B cell (primary cell): ENCODE measurements at regions not wholly inside any gene's neighbourhood (a gene's known extent, or its start where the extent isn't known, plus 50 kb on each side); places are given as distances from the start of the nearest gene placed in this dataset.

Source experiments
- ATAC-seq: fragments of 200-7000 bp; cut with Tn5 transposase; one replicate; pipeline ENCODE4 v1.10.0; 2021; ENCODE audit warnings: low read depth, mild to moderate bottlenecking, moderate number of reproducible peaks, moderate library complexity
- CTCF ChIA-PET: fragments of 350-600 bp; sonication (Branson Sonifier 250); formaldehyde crosslinking; loops from one replicate; lab custom pipeline; 2021; ENCODE audit warnings: antibody characterized with exemption, inconsistent platforms; lab: Charles Lee
- POLR2A ChIA-PET: fragments of 350-600 bp; sonication (Branson Sonifier 250); formaldehyde crosslinking; loops from one replicate; lab custom pipeline; 2021; ENCODE audit warnings: antibody characterized with exemption; lab: Charles Lee
- DNase-seq: peaks from one replicate; pipeline ENCODE4 v3.0.0; 2013
- H2AFZ ChIP-seq: 2 replicates; pipeline ENCODE4 v1.6.1; 2012; ENCODE audit warnings: mild to moderate bottlenecking, low read depth, low read length; ENCODE audit not compliant: insufficient read depth, poor library complexity, severe bottlenecking
- H3K27ac ChIP-seq, 2 donors: 1 replicate in 1 of 2; 2 replicates in 1 of 2; pipeline ENCODE4 v1.5.1; 2012 to 2013; ENCODE audit warnings: low read length in 2 of 2, mild to moderate bottlenecking in 2 of 2, moderate library complexity in 1 of 2
- H3K27me3 ChIP-seq, 4 experiments: fragments of 200-600 bp in 1 of 4; sonication (generic) in 1 of 4; replicated peaks in 1 of 4; 1 replicate in 2 of 4; 2 replicates in 2 of 4; pipeline versions ENCODE4 v1.6.1 to v1.7.0; 2013 to 2016; ENCODE audit warnings: low read length in 3 of 4, mild to moderate bottlenecking in 2 of 4, mixed read lengths in 1 of 4, moderate library complexity in 1 of 4; ENCODE audit not compliant: insufficient read depth in 4 of 4, control insufficient read depth in 3 of 4; ENCODE audit errors: control extremely low read depth in 1 of 4
- H3K36me3 ChIP-seq, 2 experiments: replicated peaks in 1 of 2; 1 replicate in 1 of 2; 2 replicates in 1 of 2; pipeline versions ENCODE4 v1.6.1 to v1.7.1; 2013; ENCODE audit warnings: low read length in 1 of 2; ENCODE audit not compliant: insufficient read depth in 2 of 2, control insufficient read depth in 1 of 2; ENCODE audit errors: control extremely low read depth in 1 of 2, extremely low read depth in 1 of 2
- H3K4me1 ChIP-seq, 2 donors: fragments of 200-600 bp in 1 of 2; sonication (generic) in 1 of 2; 1 replicate in 1 of 2; 2 replicates in 1 of 2; pipeline versions ENCODE4 v1.5.1 to v1.6.1; 2013 to 2017; ENCODE audit warnings: low read length in 2 of 2; ENCODE audit not compliant: control insufficient read depth in 2 of 2, insufficient read depth in 2 of 2
- H3K4me2 ChIP-seq: replicated peaks from 2 replicates; pipeline ENCODE3; 2012; ENCODE audit warnings: mild to moderate bottlenecking, low read depth, low read length; ENCODE audit not compliant: poor library complexity, severe bottlenecking
- H3K4me3 ChIP-seq, 5 experiments: fragments of 200-600 bp in 1 of 5; sonication (generic) in 1 of 5; 1 replicate in 3 of 5; 2 replicates in 2 of 5; pipeline versions ENCODE4 v1.5.1 to v1.7.0; 2011 to 2016; ENCODE audit warnings: low read length in 4 of 5, mild to moderate bottlenecking in 4 of 5, low read depth in 2 of 5, control low read depth in 1 of 5, moderate library complexity in 1 of 5; ENCODE audit not compliant: insufficient read depth in 1 of 5; ENCODE audit errors: control extremely low read depth in 1 of 5, extremely low read depth in 1 of 5
- H3K79me2 ChIP-seq: fragments of 200-600 bp; sonication (generic); one replicate; pipeline ENCODE4 v1.6.0; 2016; ENCODE audit warnings: low read length; ENCODE audit not compliant: control insufficient read depth, insufficient read depth
- H3K9ac ChIP-seq: fragments of 200-600 bp; sonication (generic); 2 replicates; pipeline ENCODE4 v1.6.1; 2017; ENCODE audit warnings: mild to moderate bottlenecking, low read length, moderate library complexity
- H3K9me3 ChIP-seq, 3 donors: one replicate each; pipeline versions ENCODE4 v1.6.1 to v1.7.1; 2013; ENCODE audit warnings: low read length in 2 of 3; ENCODE audit not compliant: control insufficient read depth in 2 of 3, insufficient read depth in 1 of 3; ENCODE audit errors: control extremely low read depth in 1 of 3
- H4K20me1 ChIP-seq: 2 replicates; pipeline ENCODE4 v1.6.0; 2012; ENCODE audit warnings: mild to moderate bottlenecking, low read length; ENCODE audit not compliant: insufficient read depth, control insufficient read depth, poor library complexity, severe bottlenecking
- H3K27ac Mint-ChIP-seq: one replicate; pipeline ENCODE4 v1.8.0; 2021; ENCODE audit warnings: mixed read lengths
- H3K27me3 Mint-ChIP-seq: one replicate; pipeline ENCODE4 v1.8.0; 2021; ENCODE audit warnings: mixed read lengths
- H3K4me1 Mint-ChIP-seq: one replicate; pipeline ENCODE4 v1.8.0; 2021; ENCODE audit warnings: mixed read lengths
- H3K4me3 Mint-ChIP-seq: one replicate; pipeline ENCODE4 v1.8.0; 2021; ENCODE audit warnings: mixed read lengths
- H3K9me3 Mint-ChIP-seq: one replicate; pipeline ENCODE4 v1.8.0; 2022; ENCODE audit warnings: mixed read lengths; ENCODE audit not compliant: insufficient read depth
- CTCF ChIP-seq: fragments of 200-600 bp; IDR thresholded peaks from one replicate; pipeline ENCODE4 v1.8.0; 2022; ENCODE audit warnings: antibody characterized with exemption, mild to moderate bottlenecking
- EZH2 ChIP-seq: IDR thresholded peaks from 2 replicates; pipeline ENCODE4 v1.6.1; 2012; ENCODE audit warnings: borderline replicate concordance, low read depth, mild to moderate bottlenecking, moderate library complexity, low read length; ENCODE audit not compliant: insufficient read depth, poor library complexity, severe bottlenecking
- WGBS: methylation state at CpG from one replicate; pipeline ENCODE4 v1.1.5; 2013; ENCODE audit warnings: missing lambda C conversion rate; ENCODE audit not compliant: insufficient coverage; 5-methylcytosine and 5-hydroxymethylcytosine counted together
- intact Hi-C: fragments of 100-400 bp; cut with micrococcal nuclease; formaldehyde crosslinking; loops from one replicate; pipeline ENCODE4 v1.10.0; 2022

- WGBS = 87% methylated on average over 3 of the region's 7 CpGs
- no peak overlapping the region for H3K27ac Mint-ChIP-seq
- CTCF ChIA-PET = no interaction called here
These were observed 322.6 kb downstream of the PCNX1 start for GRCh38 chr14:71229875-71230274.

DNA sequence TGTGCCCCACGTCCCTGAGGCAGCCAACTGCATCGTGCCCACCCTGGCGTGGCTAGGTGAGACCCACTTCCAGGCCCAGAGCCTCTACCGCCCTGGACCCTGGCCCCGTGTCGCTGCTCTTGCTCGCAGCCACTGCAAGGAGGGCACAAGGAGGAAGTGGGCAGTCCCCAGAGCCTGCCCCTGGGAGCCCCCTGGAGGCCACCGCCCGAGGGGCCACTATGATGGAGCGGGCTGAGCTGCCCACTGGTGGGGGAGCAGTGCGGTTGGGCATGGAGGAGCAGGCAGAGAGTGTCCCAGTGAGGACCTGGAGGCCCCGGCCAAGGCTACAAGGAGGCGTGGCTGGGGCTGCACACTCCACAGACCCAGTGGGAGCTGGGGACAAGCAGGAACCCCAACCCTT, 323.6 kb downstream of the PCNX1 start:
- H3K4me1 Mint-ChIP-seq = peaks cover 6% of the 10 kb centered on the region
- ChIA-PET POLR2A (no interaction called here), CTCF (no interaction called here)
- intact Hi-C loops = no loop called here
- Histone ChIP-seq H3K36me3 (no peaks in the 10 kb centered on the region), H2AFZ (no peak overlapping the region), H3K27ac (no peak overlapping the region), H3K4me2 (no peak overlapping the region), H3K9me3 (no peaks in the 10 kb centered on the region), H3K4me1 (no peaks in the 10 kb centered on the region), H3K79me2 (no peaks in the 10 kb centered on the region), H3K9ac (no peak overlapping the region), H3K4me3 (no peak overlapping the region), H3K27me3 (no peaks in the 10 kb centered on the region), H4K20me1 (no peaks in the 10 kb centered on the region)
- H3K27me3 Mint-ChIP-seq = peaks cover 5% of the 10 kb centered on the region
- no peak for TF ChIP-seq EZH2
- no peak for TF ChIP-seq CTCF
- no peak for ATAC-seq
- no peak overlapping the region for H3K4me3 Mint-ChIP-seq
- no peak for DNase-seq
- H3K9me3 Mint-ChIP-seq = no peaks in the 10 kb centered on the region
- WGBS = over 99% methylated on average over 13 of the region's 13 CpGs
- no peak overlapping the region for H3K27ac Mint-ChIP-seq

More at GRCh38 chr14:71229875-71230274, 322.6 kb downstream of the PCNX1 start:
- no peak overlapping the region for H2AFZ ChIP-seq
- H3K27ac ChIP-seq = no peak overlapping the region
- no peaks in the 10 kb centered on the region for H3K9me3 Mint-ChIP-seq
- H3K4me1 Mint-ChIP-seq = peaks cover 4% of the 10 kb centered on the region
- ATAC-seq = no peak
- H4K20me1 ChIP-seq = no peaks in the 10 kb centered on the region
- H3K27me3 ChIP-seq = no peaks in the 10 kb centered on the region
- H3K79me2 ChIP-seq = no peaks in the 10 kb centered on the region
- POLR2A ChIA-PET = no interaction called here
- H3K9ac ChIP-seq = no peak overlapping the region
- H3K36me3 ChIP-seq = no peaks in the 10 kb centered on the region
- no peaks in the 10 kb centered on the region for H3K9me3 ChIP-seq
- H3K4me2 ChIP-seq = no peak overlapping the region
- peaks cover 5% of the 10 kb centered on the region for H3K27me3 Mint-ChIP-seq
- H3K4me3 Mint-ChIP-seq = no peak overlapping the region
- no peak for DNase-seq
- intact Hi-C loops = no loop called here
- no peak overlapping the region for H3K4me3 ChIP-seq
- no peak for TF ChIP-seq EZH2
- TF ChIP-seq CTCF = no peak
- H3K4me1 ChIP-seq = no peaks in the 10 kb centered on the region
